ENCODE measurements at regions not wholly inside any gene's neighbourhood (a gene's known extent, or its start where the extent isn't known, plus 50 kb on each side); places are given as distances from the start of the nearest gene placed in this dataset.

DNA sequence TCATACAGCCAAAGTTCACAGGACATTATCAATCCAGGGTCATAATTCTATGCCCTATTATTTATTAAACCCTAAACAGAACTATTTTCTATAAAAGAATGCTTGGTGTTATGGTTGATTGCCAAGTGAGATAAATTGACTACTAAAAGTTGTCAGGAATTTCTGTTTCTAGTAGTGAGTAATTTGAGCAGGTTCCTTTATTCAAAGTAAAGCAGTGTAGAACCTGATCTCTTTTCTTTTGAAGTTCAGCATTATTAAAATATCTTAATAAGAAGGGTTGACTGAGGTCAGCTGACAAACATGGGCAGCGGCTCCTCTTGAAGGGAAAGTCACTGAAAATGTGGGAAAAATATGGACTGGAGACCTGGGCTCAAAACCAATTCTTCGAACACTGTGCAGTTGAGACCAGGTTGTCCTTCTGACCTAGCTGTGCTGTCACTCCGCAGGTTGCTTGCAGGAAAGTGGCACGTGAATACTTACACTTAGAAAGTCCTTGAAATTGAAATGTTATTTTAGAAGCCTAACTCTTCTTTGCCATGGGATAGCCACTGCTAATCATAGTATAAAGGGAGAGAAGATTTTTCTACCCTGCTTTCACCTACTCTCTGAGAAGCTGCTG lies 141.0 kb downstream of the RASSF9 start:
- no peaks in the 10 kb centered on the region; the same call in 1 of the 2 replicates for H3K9me3 Mint-ChIP-seq
- TF ChIP-seq, protein P1, sequence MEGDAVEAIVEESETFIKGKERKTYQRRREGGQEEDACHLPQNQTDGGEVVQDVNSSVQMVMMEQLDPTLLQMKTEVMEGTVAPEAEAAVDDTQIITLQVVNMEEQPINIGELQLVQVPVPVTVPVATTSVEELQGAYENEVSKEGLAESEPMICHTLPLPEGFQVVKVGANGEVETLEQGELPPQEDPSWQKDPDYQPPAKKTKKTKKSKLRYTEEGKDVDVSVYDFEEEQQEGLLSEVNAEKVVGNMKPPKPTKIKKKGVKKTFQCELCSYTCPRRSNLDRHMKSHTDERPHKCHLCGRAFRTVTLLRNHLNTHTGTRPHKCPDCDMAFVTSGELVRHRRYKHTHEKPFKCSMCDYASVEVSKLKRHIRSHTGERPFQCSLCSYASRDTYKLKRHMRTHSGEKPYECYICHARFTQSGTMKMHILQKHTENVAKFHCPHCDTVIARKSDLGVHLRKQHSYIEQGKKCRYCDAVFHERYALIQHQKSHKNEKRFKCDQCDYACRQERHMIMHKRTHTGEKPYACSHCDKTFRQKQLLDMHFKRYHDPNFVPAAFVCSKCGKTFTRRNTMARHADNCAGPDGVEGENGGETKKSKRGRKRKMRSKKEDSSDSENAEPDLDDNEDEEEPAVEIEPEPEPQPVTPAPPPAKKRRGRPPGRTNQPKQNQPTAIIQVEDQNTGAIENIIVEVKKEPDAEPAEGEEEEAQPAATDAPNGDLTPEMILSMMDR (IDR thresholded peaks at IDR 0.05): no peak
- H3K4me1 Mint-ChIP-seq (ENCODE audit: low read depth): no peaks in the 10 kb centered on the region
- H3K4me3 Mint-ChIP-seq: no peak overlapping the region
- H3K36me3 Mint-ChIP-seq (ENCODE audit: low read depth): no peaks in the 10 kb centered on the region
- no peak overlapping the region for H3K27ac Mint-ChIP-seq
- H3K27me3 Mint-ChIP-seq (ENCODE audit: insufficient read depth): no peaks in the 10 kb centered on the region
- DNase-seq: no peak

DNA sequence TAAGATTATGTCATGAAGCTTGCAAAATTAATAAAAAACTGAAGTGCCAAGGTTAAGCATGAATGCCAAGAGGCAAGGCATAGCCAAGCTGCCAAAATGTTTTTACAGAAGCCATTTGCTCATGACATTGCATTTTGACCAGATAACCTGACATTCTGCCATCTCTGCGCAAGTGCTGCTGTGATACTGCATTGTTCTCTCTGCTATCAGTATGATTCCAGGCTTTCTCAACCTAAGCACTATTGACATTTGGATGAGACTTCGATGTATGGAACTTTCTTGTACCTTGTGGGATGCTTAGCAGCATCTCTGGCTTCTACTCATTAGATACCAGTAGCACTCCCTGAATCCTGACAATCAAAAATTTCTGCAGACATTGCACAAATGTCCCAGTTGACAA lies 139.2 kb downstream of the RASSF9 start:
- Mint-ChIP-seq H3K27me3 (ENCODE audit: insufficient read depth) (no peaks in the 10 kb centered on the region), H3K4me1 (ENCODE audit: low read depth) (no peaks in the 10 kb centered on the region), H3K27ac (no peak overlapping the region), H3K4me3 (no peak overlapping the region), H3K36me3 (ENCODE audit: low read depth) (no peaks in the 10 kb centered on the region), H3K9me3 (no peaks in the 10 kb centered on the region; the same call in 1 of the 2 replicates)
- TF ChIP-seq, protein P1 (IDR thresholded peaks at IDR 0.05): no peak
- DNase-seq: no peak

DNA sequence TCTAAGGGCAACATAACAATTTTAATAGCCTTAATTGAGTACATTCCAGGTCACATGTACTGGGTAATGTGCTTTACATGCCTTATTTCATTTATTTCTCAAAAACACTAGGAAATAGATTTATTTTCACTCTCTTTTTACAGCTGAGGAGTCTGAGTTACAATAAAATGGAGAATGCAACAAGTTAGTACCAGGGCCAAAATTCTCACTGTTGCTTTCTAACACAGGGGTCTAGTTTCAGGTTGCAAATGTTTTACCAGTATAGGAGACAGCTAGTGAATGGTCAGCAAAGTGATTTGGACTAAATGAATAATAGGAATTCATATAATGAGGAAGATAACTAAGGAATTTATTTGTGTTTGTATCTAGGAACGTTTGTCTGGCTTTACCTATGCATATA lies 137.3 kb downstream of the RASSF9 start:
- Mint-ChIP-seq H3K4me3 (no peak overlapping the region), H3K27ac (no peak overlapping the region), H3K9me3 (no peaks in the 10 kb centered on the region; the same call in 1 of the 2 replicates), H3K4me1 (ENCODE audit: low read depth) (no peaks in the 10 kb centered on the region), H3K36me3 (ENCODE audit: low read depth) (no peaks in the 10 kb centered on the region), H3K27me3 (ENCODE audit: insufficient read depth) (no peaks in the 10 kb centered on the region)
- TF ChIP-seq, protein P1 (IDR thresholded peaks at IDR 0.05): no peak
- DNase-seq: no peak

DNA sequence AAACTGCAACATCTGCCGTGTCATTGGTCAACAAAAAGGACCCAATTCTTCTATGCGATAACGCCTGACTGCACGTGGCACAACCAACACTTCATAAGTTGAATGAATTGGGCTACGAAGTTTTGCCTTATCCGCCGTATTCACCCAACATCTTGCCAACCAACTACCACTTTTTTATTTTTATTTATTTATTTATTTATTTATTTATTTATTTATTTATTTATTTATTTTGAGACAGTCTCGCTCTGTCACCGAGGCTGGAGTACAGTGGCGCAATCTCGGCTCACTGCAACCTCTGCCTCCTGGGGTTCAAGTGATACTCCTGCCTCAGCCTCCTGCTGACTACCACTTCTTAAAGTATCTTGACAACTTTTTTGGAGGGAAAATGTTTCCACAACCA lies 127.4 kb downstream of the RASSF9 start:
- Mint-ChIP-seq H3K4me1 (ENCODE audit: low read depth) (no peaks in the 10 kb centered on the region), H3K4me3 (no peak overlapping the region), H3K9me3 (peaks cover 4% of the 10 kb centered on the region; the same call in 1 of the 2 replicates), H3K27me3 (ENCODE audit: insufficient read depth) (peaks cover 2% of the 10 kb centered on the region; the same call in 1 of the 2 replicates), H3K27ac (no peak overlapping the region), H3K36me3 (ENCODE audit: low read depth) (no peaks in the 10 kb centered on the region)
- TF ChIP-seq, protein P1 (IDR thresholded peaks at IDR 0.05): no peak
- no peak for DNase-seq

DNA sequence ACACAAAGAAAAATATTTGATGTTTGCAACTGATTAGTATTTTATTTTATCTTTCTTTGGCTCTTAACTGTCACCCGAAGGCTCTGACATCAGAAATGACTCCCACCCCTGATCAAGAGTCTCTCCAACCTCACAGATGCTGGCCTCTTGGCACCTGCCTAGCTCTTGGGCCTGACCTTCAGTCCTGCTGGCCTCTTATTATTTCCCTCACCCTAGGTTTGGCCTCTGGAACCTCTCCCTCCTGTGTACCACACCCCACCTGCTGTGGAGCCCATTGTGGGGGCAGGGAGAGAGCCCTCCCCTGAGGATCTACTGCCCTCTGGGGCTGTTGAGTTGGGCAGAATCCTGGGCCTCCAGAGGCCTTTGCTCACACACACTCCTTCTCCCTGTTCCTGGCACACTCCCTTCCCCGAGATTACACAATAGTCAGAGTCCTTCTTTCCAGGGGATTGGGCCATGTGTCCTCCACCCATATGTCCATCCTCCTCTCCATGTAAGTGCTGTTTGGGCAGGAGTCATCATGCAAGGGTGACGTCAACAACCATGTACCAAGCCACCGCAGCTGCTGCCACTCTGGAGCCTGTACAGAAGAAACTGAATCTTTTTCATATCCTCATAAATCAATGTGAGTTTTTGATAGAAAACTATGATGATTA lies 124.3 kb downstream of the RASSF9 start:
- Mint-ChIP-seq H3K4me1 (ENCODE audit: low read depth) (no peaks in the 10 kb centered on the region), H3K27me3 (ENCODE audit: insufficient read depth) (no peaks in the 10 kb centered on the region), H3K36me3 (ENCODE audit: low read depth) (no peaks in the 10 kb centered on the region), H3K27ac (no peak overlapping the region), H3K4me3 (no peak overlapping the region), H3K9me3 (peaks cover 11% of the 10 kb centered on the region; the same call in 1 of the 2 replicates)
- TF ChIP-seq, protein P1 (IDR thresholded peaks at IDR 0.05): no peak
- DNase-seq: no peak

All from HFFc6 (cell line).